GM23338 (cell line): ENCODE measurements at regions not wholly inside any gene's neighbourhood (a gene's known extent, or its start where the extent isn't known, plus 50 kb on each side); places are given as distances from the start of the nearest gene placed in this dataset.

Experiments
- ATAC-seq: fragments of 200-7000 bp; cut with Tn5 transposase; 3 replicates; pipeline ENCODE4 v1.9.1; 2020
- DNase-seq: peaks from one replicate; pipeline ENCODE4 v3.0.0-alpha.2; 2015; ENCODE audit warnings: low spot score
- H2AFZ ChIP-seq: fragments of 200-600 bp; sonication (generic); 2 replicates; pipeline ENCODE4 v1.8.0; 2016; ENCODE audit warnings: antibody characterized with exemption, mild to moderate bottlenecking, moderate library complexity
- H3F3A ChIP-seq: fragments of 200-600 bp; sonication (generic); replicated peaks from 2 replicates; pipeline ENCODE4 v1.8.0; 2017; ENCODE audit warnings: antibody characterized with exemption, mixed run types, low read depth
- H3K27ac ChIP-seq: fragments of 200-600 bp; sonication (generic); 2 replicates; pipeline ENCODE4 v1.6.1; 2016; ENCODE audit warnings: low read depth
- H3K27me3 ChIP-seq: fragments of 200-600 bp; sonication (generic); 2 replicates; pipeline ENCODE4 v1.8.0; 2016; ENCODE audit warnings: mild to moderate bottlenecking, mixed run types, moderate library complexity; ENCODE audit not compliant: insufficient read depth
- H3K36me3 ChIP-seq: fragments of 200-600 bp; sonication (generic); 2 replicates; pipeline ENCODE4 v1.8.0; 2016; ENCODE audit warnings: mild to moderate bottlenecking; ENCODE audit not compliant: insufficient read depth
- H3K4me1 ChIP-seq: fragments of 200-600 bp; sonication (generic); 2 replicates; pipeline ENCODE4 v1.8.0; 2016; ENCODE audit warnings: mild to moderate bottlenecking, moderate library complexity; ENCODE audit not compliant: insufficient read depth
- H3K4me2 ChIP-seq: fragments of 200-600 bp; sonication (generic); 2 replicates; pipeline ENCODE4 v1.7.1; 2017; ENCODE audit warnings: mixed run types
- H3K4me3 ChIP-seq: fragments of 200-600 bp; sonication (generic); 2 replicates; pipeline ENCODE4 v1.6.1; 2016; ENCODE audit warnings: mixed run types
- H3K79me2 ChIP-seq: fragments of 200-600 bp; sonication (generic); replicated peaks from 2 replicates; pipeline ENCODE4 v1.8.0; 2017; ENCODE audit warnings: mild to moderate bottlenecking; ENCODE audit not compliant: insufficient read depth
- H3K9me2 ChIP-seq: fragments of 200-600 bp; sonication (generic); 2 replicates; pipeline ENCODE4 v1.8.0; 2017; ENCODE audit not compliant: insufficient read depth
- H4K20me1 ChIP-seq: fragments of 200-600 bp; sonication (generic); replicated peaks from 2 replicates; pipeline ENCODE4 v1.8.0; 2017; ENCODE audit warnings: mild to moderate bottlenecking; ENCODE audit not compliant: insufficient read depth
- H3K27ac Mint-ChIP-seq: 2 replicates; pipeline ENCODE4 v1.8.0; 2020; ENCODE audit warnings: inconsistent platforms, mild to moderate bottlenecking, moderate library complexity, mixed read lengths
- H3K27me3 Mint-ChIP-seq: 3 replicates; pipeline ENCODE4 v1.8.0; 2022; ENCODE audit warnings: low read depth, mild to moderate bottlenecking, moderate library complexity, mixed read lengths, inconsistent platforms; ENCODE audit not compliant: insufficient read depth, poor library complexity
- H3K36me3 Mint-ChIP-seq: 3 replicates; pipeline ENCODE4 v1.8.0; 2021; ENCODE audit warnings: low read depth, mild to moderate bottlenecking, inconsistent platforms, moderate library complexity, mixed read lengths
- H3K4me1 Mint-ChIP-seq: 3 replicates; pipeline ENCODE4 v1.8.0; 2020; ENCODE audit warnings: mild to moderate bottlenecking, inconsistent platforms, mixed read lengths
- H3K4me3 Mint-ChIP-seq: 3 replicates; pipeline ENCODE4 v1.8.0; 2021; ENCODE audit warnings: moderate library complexity, mild to moderate bottlenecking, inconsistent platforms, mixed read lengths
- H3K9me3 Mint-ChIP-seq: 3 replicates; pipeline ENCODE4 v1.8.0; 2020; ENCODE audit warnings: moderate library complexity, mild to moderate bottlenecking, inconsistent platforms, mixed read lengths
- CREB1 ChIP-seq: fragments of 250-450 bp; sonication (Bioruptor Pico); IDR thresholded peaks from 2 replicates; pipeline ENCODE4 v1.5.0; 2020; ENCODE audit warnings: low read depth, mild to moderate bottlenecking, moderate library complexity
- EZH2 ChIP-seq: fragments of 200-600 bp; sonication (generic); IDR thresholded peaks from one replicate; pipeline ENCODE4 v1.8.0; 2017; ENCODE audit warnings: antibody characterized with exemption, mild to moderate bottlenecking, low read depth; ENCODE audit not compliant: unreplicated experiment
- EZH2phosphoT487 ChIP-seq: fragments of 200-600 bp; sonication (generic); IDR thresholded peaks from one replicate; pipeline ENCODE4 v1.8.1; 2018; ENCODE audit warnings: antibody characterized with exemption; ENCODE audit not compliant: unreplicated experiment
- JUNB ChIP-seq: IDR thresholded peaks from one replicate; pipeline ENCODE4 v1.6.1; 2016; ENCODE audit warnings: antibody characterized with exemption; ENCODE audit not compliant: unreplicated experiment
- NANOG ChIP-seq: IDR thresholded peaks from 2 replicates; pipeline ENCODE4 v1.6.1; 2016; ENCODE audit warnings: antibody characterized with exemption, borderline replicate concordance
- POLR2AphosphoS5 ChIP-seq: IDR thresholded peaks from 2 replicates; pipeline ENCODE4 v1.6.1; 2016; ENCODE audit warnings: antibody characterized with exemption, low read depth
- REST ChIP-seq: IDR thresholded peaks from one replicate; pipeline ENCODE4 v1.6.1; 2018; ENCODE audit warnings: antibody characterized with exemption; ENCODE audit not compliant: unreplicated experiment
- STAT1 ChIP-seq: IDR thresholded peaks from one replicate; pipeline ENCODE4 v1.6.1; 2016; ENCODE audit warnings: antibody characterized with exemption; ENCODE audit not compliant: unreplicated experiment
- ZNF114 ChIP-seq: fragments of 250-450 bp; sonication (Bioruptor Pico); IDR thresholded peaks from 2 replicates; pipeline ENCODE4 v1.5.0; 2020; ENCODE audit warnings: mild to moderate bottlenecking, moderate library complexity
- ZNF331 ChIP-seq: fragments of 250-450 bp; sonication (Bioruptor Pico); IDR thresholded peaks from 2 replicates; pipeline ENCODE4 v1.5.0; 2020; ENCODE audit warnings: low read depth, mild to moderate bottlenecking, moderate library complexity
- ZNF462 ChIP-seq: fragments of 250-450 bp; sonication (Bioruptor Pico); IDR thresholded peaks from 2 replicates; pipeline ENCODE4 v1.5.0; 2020; ENCODE audit warnings: mild to moderate bottlenecking, moderate library complexity
- TF ChIP-seq, protein P1 (sequence below): IDR thresholded peaks from 2 replicates; pipeline ENCODE4 v1.6.1; 2016; ENCODE audit warnings: antibody characterized with exemption
- TF ChIP-seq, protein P2 (sequence below), 2 experiments: fragments of 200-600 bp in 1 of 2; sonication (generic) in 1 of 2; conservative IDR thresholded peaks; 2 replicates each; pipeline versions ENCODE4 v1.5.1 to v1.6.1; 2016 to 2017; ENCODE audit warnings: antibody characterized with exemption in 2 of 2, low read depth in 2 of 2, mild to moderate bottlenecking in 2 of 2, moderate library complexity in 1 of 2

- no peaks in the 10 kb centered on the region for H3K27me3 ChIP-seq
- no peaks in the 10 kb centered on the region for H3F3A ChIP-seq
- H3K9me3 Mint-ChIP-seq = no peaks in the 10 kb centered on the region
- H3K4me1 ChIP-seq = no peaks in the 10 kb centered on the region
- no peak overlapping the region for H3K27ac Mint-ChIP-seq
- ATAC-seq = no peak
- TF ChIP-seq STAT1 (no peak), NANOG (no peak), REST (no peak), EZH2 (no peak), POLR2AphosphoS5 (no peak), ZNF114 (CRISPR knock-in tag) (no peak), JUNB (no peak), ZNF462 (no peak), EZH2phosphoT487 (no peak), CREB1 (CRISPR knock-in tag) (no peak), ZNF331 (no peak)
- TF ChIP-seq, protein P1, sequence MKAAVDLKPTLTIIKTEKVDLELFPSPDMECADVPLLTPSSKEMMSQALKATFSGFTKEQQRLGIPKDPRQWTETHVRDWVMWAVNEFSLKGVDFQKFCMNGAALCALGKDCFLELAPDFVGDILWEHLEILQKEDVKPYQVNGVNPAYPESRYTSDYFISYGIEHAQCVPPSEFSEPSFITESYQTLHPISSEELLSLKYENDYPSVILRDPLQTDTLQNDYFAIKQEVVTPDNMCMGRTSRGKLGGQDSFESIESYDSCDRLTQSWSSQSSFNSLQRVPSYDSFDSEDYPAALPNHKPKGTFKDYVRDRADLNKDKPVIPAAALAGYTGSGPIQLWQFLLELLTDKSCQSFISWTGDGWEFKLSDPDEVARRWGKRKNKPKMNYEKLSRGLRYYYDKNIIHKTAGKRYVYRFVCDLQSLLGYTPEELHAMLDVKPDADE = no peak
- TF ChIP-seq, protein P2, sequence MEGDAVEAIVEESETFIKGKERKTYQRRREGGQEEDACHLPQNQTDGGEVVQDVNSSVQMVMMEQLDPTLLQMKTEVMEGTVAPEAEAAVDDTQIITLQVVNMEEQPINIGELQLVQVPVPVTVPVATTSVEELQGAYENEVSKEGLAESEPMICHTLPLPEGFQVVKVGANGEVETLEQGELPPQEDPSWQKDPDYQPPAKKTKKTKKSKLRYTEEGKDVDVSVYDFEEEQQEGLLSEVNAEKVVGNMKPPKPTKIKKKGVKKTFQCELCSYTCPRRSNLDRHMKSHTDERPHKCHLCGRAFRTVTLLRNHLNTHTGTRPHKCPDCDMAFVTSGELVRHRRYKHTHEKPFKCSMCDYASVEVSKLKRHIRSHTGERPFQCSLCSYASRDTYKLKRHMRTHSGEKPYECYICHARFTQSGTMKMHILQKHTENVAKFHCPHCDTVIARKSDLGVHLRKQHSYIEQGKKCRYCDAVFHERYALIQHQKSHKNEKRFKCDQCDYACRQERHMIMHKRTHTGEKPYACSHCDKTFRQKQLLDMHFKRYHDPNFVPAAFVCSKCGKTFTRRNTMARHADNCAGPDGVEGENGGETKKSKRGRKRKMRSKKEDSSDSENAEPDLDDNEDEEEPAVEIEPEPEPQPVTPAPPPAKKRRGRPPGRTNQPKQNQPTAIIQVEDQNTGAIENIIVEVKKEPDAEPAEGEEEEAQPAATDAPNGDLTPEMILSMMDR (conservative IDR thresholded peaks at IDR 0.05; ENCODE audit: low read depth in 2 of 2) = no peak
- no peak overlapping the region for H3K4me3 Mint-ChIP-seq
- no peaks in the 10 kb centered on the region for H3K36me3 Mint-ChIP-seq
- H3K27me3 Mint-ChIP-seq = no peaks in the 10 kb centered on the region
- no peaks in the 10 kb centered on the region for H3K9me2 ChIP-seq
- H3K4me1 Mint-ChIP-seq = no peaks in the 10 kb centered on the region
- no peaks in the 10 kb centered on the region for H4K20me1 ChIP-seq
- DNase-seq = no peak
- H2AFZ ChIP-seq = no peak overlapping the region
- no peak overlapping the region for H3K4me2 ChIP-seq
- H3K27ac ChIP-seq = no peak overlapping the region
- no peak overlapping the region for H3K4me3 ChIP-seq
- H3K36me3 ChIP-seq = no peaks in the 10 kb centered on the region
- H3K79me2 ChIP-seq = no peaks in the 10 kb centered on the region
These were observed 107.5 kb downstream of the ODF2L start for GRCh38 chr1:86288586-86289147.
